ENCODE measurements at regions not wholly inside any gene's neighbourhood (a gene's known extent, or its start where the extent isn't known, plus 50 kb on each side); places are given as distances from the start of the nearest gene placed in this dataset.
"Not testable (repeated sequence)": the region's sequence is repeated elsewhere in the genome, so short reads cannot be mapped to it uniquely, and the experiment has no call there.

DNA sequence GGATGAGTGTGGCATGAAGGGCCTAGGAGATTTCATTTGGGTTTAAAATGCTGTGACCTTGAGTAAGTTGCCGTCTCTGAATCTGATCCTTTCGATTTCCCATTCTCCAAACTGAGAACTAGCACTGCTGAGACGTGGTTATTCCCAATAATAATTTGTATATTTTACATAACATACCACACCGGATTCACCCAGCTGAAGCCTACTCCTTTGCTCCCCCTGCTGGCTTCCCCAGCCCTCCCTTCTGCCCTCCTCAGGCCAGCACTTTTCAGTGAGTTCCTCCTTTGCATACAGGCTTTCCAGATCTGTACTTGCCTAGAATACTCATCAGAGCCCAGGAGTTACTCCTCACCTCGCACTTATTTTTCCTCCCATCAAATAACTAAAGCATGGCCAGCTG lies 255.1 kb downstream of the OR4F29 start:
- DNase-seq (ENCODE audit: low spot score): not testable (repeated sequence)

DNA sequence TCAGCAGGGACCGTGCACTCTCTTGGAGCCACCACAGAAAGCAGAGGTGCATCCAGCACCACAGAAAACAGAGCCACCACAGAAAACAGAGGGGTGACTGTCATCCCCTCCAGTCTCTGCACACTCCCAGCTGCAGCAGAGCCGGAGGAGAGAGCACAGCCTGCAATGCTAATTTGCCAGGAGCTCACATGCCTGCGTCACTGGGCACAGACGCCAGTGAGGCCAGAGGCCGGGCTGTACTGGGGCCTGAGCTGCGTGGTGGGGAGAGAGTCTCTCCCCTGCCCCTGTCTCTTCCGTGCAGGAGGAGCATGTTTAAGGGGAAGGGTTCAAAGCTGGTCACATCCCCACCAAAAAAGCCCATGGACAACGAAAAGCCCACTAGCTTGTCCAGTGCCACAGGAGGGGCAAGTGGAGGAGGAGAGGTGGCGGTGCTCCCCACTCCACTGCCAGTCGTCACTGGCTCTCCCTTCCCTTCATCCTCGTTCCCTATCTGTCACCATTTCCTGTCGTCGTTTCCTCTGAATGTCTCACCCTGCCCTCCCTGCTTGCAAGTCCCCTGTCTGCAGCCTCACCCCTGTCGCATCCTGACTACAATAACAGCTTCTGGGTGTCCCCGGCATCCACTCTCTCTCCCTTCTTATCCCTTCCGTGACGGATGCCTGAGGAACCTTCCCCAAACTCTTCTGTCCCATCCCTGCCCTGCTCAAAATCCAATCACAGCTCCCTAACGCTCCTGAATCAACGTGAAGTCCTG lies 260.0 kb downstream of the OR4F29 start:
- not testable (repeated sequence) for DNase-seq (ENCODE audit: low spot score)

DNA sequence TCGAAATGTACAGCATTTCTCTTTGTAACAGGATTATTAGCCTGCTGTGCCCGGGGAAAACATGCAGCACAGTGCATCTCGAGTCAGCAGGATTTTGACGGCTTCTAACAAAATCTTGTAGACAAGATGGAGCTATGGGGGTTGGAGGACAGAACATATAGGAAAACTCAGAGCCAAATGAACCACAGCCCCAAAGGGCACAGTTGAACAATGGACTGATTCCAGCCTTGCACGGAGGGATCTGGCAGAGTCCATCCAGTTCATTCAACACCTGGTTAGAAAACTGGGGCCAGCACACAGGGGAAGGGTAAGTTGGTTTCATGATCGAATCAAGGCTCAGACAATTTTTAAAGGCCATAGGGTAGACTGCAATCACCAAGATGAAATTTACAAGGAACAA lies 260.8 kb downstream of the OR4F29 start:
- not testable (repeated sequence) for DNase-seq (ENCODE audit: low spot score)

DNA sequence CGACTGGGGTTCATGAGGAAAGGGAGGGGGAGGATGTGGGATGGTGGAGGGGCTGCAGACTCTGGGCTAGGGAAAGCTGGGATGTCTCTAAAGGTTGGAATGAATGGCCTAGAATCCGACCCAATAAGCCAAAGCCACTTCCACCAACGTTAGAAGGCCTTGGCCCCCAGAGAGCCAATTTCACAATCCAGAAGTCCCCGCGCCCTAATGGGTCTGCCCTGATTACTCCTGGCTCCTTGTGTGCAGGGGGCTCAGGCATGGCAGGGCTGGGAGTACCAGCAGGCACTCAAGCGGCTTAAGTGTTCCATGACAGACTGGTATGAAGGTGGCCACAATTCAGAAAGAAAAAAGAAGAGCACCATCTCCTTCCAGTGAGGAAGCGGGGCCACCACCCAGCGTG lies 261.6 kb downstream of the OR4F29 start:
- not testable (repeated sequence) for DNase-seq (ENCODE audit: low spot score)

DNA sequence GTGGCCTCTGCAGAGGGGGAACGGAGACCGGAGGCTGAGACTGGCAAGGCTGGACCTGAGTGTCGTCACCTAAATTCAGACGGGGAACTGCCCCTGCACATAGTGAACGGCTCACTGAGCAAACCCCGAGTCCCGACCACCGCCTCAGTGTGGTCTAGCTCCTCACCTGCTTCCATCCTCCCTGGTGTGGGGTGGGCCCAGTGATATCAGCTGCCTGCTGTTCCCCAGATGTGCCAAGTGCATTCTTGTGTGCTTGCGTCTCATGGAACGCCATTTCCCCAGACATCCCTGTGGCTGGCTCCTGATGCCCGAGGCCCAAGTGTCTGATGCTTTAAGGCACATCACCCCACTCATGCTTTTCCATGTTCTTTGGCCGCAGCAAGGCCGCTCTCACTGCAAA lies 262.2 kb downstream of the OR4F29 start:
- not testable (repeated sequence) for DNase-seq (ENCODE audit: low spot score)

DNA sequence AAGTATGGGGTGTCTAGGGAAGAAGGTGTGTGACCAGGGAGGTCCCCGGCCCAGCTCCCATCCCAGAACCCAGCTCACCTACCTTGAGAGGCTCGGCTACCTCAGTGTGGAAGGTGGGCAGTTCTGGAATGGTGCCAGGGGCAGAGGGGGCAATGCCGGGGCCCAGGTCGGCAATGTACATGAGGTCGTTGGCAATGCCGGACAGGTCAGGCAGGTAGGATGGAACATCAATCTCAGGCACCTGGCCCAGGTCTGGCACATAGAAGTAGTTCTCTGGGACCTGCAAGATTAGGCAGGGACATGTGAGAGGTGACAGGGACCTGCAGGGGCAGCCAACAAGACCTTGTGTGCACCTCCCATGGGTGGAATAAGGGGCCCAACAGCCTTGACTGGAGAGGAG lies 264.2 kb downstream of the OR4F29 start:
- DNase-seq (ENCODE audit: low spot score): not testable (repeated sequence)

DNA sequence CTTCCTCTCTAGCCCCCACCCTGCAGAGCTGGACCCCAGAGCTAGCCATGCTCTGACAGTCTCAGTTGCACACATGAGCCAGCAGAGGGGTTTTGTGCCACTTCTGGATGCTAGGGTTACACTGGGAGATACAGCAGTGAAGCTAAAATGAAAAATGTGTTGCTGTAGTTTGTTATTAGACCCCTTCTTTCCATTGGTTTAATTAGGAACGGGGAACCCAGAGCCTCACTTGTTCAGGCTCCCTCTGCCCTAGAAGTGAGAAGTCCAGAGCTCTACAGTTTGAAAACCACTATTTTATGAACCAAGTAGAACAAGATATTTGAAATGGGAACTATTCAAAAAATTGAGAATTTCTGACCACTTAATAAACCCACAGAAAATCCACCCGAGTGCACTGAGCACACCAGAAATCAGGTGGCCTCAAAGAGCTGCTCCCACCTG lies 264.8 kb downstream of the OR4F29 start:
- DNase-seq (ENCODE audit: low spot score): not testable (repeated sequence)

DNA sequence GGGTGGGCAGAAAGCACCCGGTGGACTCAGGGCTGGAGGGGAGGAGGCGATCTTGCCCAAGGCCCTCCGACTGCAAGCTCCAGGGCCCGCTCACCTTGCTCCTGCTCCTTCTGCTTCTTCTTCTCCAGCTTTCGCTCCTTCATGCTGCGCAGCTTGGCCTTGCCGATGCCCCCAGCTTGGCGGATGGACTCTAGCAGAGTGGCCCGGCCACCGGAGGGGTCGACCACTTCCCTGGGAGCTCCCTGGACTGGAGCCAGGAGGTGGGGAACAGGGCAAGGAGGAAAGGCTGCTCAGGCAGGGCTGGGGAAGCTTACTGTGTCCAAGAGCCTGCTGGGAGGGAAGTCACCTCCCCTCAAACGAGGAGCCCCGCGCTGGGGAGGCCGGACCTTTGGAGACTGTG lies 265.3 kb downstream of the OR4F29 start:
- DNase-seq (ENCODE audit: low spot score): not testable (repeated sequence)

DNA sequence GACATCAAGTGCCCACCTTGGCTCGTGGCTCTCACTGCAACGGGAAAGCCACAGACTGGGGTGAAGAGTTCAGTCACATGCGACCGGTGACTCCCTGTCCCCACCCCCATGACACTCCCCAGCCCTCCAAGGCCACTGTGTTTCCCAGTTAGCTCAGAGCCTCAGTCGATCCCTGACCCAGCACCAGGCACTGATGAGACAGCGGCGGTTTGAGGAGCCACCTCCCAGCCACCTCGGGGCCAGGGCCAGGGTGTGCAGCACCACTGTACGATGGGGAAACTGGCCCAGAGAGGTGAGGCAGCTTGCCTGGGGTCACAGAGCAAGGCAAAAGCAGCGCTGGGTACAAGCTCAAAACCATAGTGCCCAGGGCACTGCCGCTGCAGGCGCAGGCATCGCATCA lies 266.0 kb downstream of the OR4F29 start:
- DNase-seq (ENCODE audit: low spot score): not testable (repeated sequence)

DNA sequence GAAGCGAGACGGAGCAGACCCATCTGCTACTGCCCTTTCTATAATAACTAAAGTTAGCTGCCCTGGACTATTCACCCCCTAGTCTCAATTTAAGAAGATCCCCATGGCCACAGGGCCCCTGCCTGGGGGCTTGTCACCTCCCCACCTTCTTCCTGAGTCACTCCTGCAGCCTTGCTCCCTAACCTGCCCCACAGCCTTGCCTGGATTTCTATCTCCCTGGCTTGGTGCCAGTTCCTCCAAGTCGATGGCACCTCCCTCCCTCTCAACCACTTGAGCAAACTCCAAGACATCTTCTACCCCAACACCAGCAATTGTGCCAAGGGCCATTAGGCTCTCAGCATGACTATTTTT lies 267.2 kb downstream of the OR4F29 start:
- DNase-seq (ENCODE audit: low spot score): not testable (repeated sequence)

DNA sequence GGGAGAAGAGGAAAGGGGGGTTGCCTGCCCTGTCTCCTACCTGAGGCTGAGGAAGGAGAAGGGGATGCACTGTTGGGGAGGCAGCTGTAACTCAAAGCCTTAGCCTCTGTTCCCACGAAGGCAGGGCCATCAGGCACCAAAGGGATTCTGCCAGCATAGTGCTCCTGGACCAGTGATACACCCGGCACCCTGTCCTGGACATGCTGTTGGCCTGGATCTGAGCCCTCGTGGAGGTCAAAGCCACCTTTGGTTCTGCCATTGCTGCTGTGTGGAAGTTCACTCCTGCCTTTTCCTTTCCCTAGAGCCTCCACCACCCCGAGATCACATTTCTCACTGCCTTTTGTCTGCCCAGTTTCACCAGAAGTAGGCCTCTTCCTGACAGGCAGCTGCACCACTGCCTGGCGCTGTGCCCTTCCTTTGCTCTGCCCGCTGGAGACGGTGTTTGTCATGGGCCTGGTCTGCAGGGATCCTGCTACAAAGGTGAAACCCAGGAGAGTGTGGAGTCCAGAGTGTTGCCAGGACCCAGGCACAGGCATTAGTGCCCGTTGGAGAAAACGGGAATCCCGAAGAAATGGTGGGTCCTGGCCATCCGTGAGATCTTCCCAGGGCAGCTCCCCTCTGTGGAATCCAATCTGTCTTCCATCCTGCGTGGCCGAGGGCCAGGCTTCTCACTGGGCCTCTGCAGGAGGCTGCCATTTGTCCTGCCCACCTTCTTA lies 267.7 kb downstream of the OR4F29 start:
- DNase-seq (ENCODE audit: low spot score): not testable (repeated sequence)

DNA sequence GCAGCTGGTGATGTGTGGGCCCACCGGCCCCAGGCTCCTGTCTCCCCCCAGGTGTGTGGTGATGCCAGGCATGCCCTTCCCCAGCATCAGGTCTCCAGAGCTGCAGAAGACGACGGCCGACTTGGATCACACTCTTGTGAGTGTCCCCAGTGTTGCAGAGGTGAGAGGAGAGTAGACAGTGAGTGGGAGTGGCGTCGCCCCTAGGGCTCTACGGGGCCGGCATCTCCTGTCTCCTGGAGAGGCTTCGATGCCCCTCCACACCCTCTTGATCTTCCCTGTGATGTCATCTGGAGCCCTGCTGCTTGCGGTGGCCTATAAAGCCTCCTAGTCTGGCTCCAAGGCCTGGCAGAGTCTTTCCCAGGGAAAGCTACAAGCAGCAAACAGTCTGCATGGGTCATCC lies 268.4 kb downstream of the OR4F29 start:
- DNase-seq (ENCODE audit: low spot score): not testable (repeated sequence)

DNA sequence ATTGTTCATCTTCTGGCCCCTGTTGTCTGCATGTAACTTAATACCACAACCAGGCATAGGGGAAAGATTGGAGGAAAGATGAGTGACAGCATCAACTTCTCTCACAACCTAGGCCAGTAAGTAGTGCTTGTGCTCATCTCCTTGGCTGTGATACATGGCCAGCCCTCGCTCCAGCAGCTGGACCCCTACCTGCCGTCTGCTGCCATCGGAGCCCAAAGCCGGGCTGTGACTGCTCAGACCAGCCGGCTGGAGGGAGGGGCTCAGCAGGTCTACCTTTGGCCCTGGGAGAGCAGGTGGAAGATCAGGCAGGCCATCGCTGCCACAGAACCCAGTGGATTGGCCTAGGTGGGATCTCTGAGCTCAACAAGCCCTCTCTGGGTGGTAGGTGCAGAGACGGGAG lies 268.8 kb downstream of the OR4F29 start:
- DNase-seq (ENCODE audit: low spot score): not testable (repeated sequence)

DNA sequence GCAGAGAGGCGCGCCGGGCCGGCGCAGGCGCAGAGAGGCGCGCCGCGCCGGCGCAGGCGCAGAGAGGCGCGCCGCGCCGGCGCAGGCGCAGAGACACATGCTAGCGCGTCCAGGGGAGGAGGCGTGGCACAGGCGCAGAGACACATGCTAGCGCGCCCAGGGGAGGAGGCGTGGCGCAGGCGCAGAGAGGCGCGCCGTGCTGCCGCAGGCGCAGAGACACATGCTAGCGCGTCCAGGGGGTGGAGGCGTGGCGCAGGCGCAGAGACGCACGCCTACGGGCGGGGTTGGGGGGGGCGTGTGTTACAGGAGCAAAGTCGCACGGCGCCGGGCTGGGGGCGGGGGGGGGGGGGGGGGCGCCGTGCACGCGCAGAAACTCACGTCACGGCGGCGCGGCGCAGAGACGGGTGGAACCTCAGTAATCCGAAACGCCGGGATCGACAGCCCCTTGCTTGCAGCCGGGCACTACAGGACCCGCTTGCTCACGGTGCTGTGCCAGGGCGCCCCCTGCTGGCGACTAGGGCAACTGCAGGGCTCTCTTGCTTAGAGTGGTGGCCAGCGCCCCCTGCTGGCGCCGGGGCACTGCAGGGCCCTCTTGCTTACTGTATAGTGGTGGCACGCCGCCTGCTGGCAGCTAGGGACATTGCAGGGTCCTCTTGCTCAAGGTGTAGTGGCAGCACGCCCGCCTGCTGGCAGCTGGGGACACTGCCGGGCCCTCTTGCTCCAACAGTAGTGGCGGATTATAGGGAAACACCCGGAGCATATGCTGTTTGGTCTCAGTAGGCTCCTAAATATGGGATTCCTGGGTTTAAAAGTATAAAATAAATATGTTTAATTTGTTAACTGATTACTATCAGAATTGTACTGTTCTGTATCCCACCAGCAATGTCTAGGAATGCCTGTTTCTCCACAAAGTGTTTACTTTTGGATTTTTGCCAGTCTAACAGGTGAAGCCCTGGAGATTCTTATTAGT lies 269.9 kb downstream of the OR4F29 start:
- DNase-seq (ENCODE audit: low spot score): peak; percentile 63

DNA sequence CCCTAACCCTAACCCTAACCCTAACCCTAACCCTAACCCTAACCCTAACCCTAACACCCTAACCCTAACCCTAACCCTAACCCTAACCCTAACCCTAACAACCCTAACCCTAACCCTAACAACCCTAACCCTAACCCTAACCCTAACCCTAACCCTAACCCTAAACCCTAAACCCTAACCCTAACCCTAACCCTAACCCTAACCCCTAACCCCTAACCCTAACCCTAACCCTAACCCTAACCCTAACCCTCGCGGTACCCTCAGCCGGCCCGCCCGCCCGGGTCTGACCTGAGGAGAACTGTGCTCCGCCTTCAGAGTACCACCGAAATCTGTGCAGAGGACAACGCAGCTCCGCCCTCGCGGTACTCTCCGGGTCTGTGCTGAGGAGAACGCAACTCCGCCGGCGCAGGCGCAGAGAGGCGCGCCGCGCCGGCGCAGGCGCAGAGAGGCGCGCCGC lies 270.7 kb downstream of the OR4F29 start:
- not testable (repeated sequence) for DNase-seq (ENCODE audit: low spot score)

DNA sequence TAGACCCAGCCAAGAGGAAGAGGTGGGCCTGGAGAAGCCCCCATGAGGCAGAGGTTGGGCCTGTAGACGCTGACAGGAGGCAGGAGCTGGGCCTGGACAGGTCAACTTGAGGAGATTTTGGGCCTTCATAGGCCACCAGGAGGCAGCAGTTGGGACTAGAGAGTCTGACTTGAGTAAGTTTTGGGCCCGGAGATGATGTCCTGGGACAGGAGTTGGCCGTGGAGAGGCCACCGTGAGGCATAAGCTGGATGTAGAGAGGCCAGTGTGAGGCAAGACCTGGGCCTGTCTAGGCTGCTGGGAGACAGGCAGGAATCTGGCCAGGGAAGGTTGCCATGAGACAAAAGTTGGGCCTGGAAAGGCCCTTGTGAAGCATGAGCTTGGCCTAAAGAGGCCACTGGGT lies 312.6 kb downstream of the OR4F29 start:
- DNase-seq (ENCODE audit: low spot score): not testable (repeated sequence)

DNA sequence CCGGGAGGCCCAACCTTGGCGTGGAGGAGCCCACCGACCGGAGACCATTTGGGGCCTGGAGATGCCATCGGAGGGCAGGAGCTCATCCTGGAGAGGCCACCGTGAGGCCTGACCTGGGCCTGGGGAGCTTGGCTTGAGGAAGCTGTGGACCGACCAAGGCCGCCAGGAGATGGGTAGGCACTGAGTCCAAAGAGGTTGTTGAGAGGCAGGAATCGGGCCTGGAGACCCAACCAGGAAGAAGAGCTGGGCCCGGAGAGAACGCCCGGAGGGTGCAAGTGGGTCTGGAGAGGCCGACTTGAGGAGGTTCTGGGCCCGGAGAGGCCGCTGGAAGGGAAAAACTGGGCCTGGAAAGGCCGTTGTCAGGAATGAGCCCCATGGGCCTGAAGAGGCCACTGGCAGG lies 313.8 kb downstream of the OR4F29 start:
- DNase-seq (ENCODE audit: low spot score): not testable (repeated sequence)

DNA sequence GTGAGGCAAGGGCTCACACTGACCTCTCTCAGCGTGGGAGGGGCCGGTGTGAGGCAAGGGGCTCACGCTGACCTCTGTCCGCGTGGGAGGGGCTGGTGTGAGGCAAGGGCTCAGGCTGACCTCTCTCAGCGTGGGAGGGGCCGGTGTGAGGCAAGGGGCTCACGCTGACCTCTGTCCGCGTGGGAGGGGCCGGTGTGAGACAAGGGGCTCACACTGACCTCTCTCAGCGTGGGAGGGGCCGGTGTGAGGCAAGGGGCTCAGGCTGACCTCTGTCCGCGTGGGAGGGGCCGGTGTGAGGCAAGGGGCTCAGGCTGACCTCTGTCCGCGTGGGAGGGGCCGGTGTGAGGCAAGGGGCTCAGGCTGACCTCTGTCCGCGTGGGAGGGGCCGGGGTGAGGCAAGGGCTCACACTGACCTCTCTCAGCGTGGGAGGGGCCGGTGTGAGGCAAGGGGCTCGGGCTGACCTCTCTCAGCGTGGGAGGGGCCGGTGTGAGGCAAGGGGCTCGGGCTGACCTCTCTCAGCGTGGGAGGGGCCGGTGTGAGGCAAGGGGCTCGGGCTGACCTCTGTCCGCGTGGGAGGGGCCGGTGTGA lies 315.0 kb downstream of the OR4F29 start:
- DNase-seq (ENCODE audit: low spot score): not testable (repeated sequence)

DNA sequence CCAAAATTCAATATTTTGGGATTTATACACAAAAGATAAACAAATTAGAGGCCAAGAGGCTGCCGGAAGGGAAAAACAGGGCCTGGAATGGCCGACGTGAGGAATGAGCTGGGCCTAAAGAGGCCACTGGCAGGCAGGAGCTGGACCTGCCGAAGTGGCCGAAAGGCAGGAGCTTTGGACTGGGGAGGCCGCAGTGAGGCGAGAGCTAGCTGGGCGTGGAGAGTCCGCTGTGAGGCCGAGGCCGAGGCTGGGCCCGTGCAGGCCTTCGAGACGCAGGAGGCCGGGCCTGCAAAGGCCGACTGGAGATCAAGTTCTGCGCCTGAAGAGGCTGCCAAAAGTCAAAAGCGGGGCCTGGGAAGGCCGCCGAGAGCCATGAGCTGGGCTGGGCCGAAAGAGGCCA lies 316.5 kb downstream of the OR4F29 start:
- not testable (repeated sequence) for DNase-seq (ENCODE audit: low spot score)

DNA sequence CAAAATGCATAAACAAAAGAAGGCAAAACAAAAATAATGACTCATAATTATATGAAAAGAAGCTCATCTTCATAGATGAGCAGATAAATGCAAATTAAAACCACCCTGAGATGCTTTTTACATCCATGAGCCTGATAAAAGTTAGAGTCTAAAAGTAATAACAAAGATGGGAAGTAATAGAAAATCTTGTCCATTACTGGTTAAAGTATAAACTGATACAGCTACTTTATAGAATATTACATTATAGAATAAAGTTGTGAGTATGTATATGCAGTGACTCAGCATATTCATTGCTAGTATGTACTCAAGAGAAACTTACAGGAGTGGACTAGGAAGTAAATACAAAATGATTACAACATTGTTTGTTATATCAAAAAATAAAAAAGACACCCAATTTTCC lies 333.0 kb downstream of the OR4F29 start:
- not testable (repeated sequence) for DNase-seq (ENCODE audit: low spot score)

DNA sequence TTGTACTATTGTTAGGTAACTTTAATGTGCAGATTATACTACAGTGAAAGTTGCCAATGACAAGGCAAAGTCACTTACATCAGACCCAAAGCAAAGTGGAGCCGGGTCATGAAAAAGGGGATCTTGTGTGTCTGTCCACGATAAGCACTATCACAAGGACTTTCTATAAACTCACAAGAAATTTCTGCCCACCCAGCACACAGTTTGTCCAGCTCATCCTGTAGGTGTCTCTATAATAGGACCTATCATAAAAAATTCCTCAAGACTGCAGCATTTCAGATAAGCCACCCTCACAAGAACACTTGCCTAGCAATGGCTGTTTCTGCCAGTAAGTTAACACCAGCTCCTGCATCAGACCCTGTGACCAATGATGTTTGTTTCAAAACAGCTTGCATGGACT lies 335.9 kb downstream of the OR4F29 start:
- not testable (repeated sequence) for DNase-seq (ENCODE audit: low spot score)

Data from GM20000 (cell line).